HG02798 (cell line): ENCODE measurements at regions not wholly inside any gene's neighbourhood (a gene's known extent, or its start where the extent isn't known, plus 50 kb on each side); places are given as distances from the start of the nearest gene placed in this dataset.
A peak's percentile ranks its signal among the peaks of the same experiment; 100 is the strongest.
"Not testable (repeated sequence)": the region's sequence is repeated elsewhere in the genome, so short reads cannot be mapped to it uniquely, and the experiment has no call there.

ENCODE experiments used
- ATAC-seq: cut with Tn5 transposase; IDR thresholded peaks from one replicate; pipeline ENCODE4 v1.9.1; 2021; ENCODE audit warnings: mild to moderate bottlenecking; ENCODE audit not compliant: unreplicated experiment, poor library complexity

- ATAC-seq: peak; percentile 91
Observed at GRCh38 chr3:88882121-88882520, 225.3 kb upstream of the EPHA3 start.

- not testable (repeated sequence) for ATAC-seq
Observed at GRCh38 chr3:88886624-88887023, 220.8 kb upstream of the EPHA3 start.

- no peak for ATAC-seq
Observed at GRCh38 chr3:88896026-88896425, 211.4 kb upstream of the EPHA3 start.

GRCh38 chr3:88912294-88912877 is 195.0 kb upstream of the EPHA3 start:
- no peak for ATAC-seq

GRCh38 chr3:88918841-88919240 is 188.6 kb upstream of the EPHA3 start:
- no peak for ATAC-seq

GRCh38 chr3:88921986-88922385 is 185.4 kb upstream of the EPHA3 start:
- no peak for ATAC-seq

- no peak for ATAC-seq
Observed at GRCh38 chr3:88926221-88926620, 181.2 kb upstream of the EPHA3 start.

- no peak for ATAC-seq
Observed at GRCh38 chr3:88930611-88931010, 176.8 kb upstream of the EPHA3 start.

- no peak for ATAC-seq
Observed at GRCh38 chr3:88936831-88937230, 170.6 kb upstream of the EPHA3 start.

- ATAC-seq: no peak
Observed at GRCh38 chr3:88940296-88940695, 167.1 kb upstream of the EPHA3 start.

GRCh38 chr3:88947013-88947412 is 160.4 kb upstream of the EPHA3 start:
- ATAC-seq: no peak

- no peak for ATAC-seq
Observed at GRCh38 chr3:88954853-88955252, 152.6 kb upstream of the EPHA3 start.

GRCh38 chr3:88955274-88955673 is 152.1 kb upstream of the EPHA3 start:
- ATAC-seq: no peak

- no peak for ATAC-seq
Observed at GRCh38 chr3:88957711-88958439, 149.5 kb upstream of the EPHA3 start.

- no peak for ATAC-seq
Observed at GRCh38 chr3:88960019-88960418, 147.4 kb upstream of the EPHA3 start.

GRCh38 chr3:88963003-88963402 is 144.4 kb upstream of the EPHA3 start:
- no peak for ATAC-seq

GRCh38 chr3:88979760-88980159 is 127.7 kb upstream of the EPHA3 start:
- no peak for ATAC-seq

GRCh38 chr3:88983458-88983857 is 124.0 kb upstream of the EPHA3 start:
- no peak for ATAC-seq

GRCh38 chr3:88984256-88984655 is 123.2 kb upstream of the EPHA3 start:
- ATAC-seq: no peak

GRCh38 chr3:88984832-88985231 is 122.6 kb upstream of the EPHA3 start:
- no peak for ATAC-seq

- no peak for ATAC-seq
Observed at GRCh38 chr3:88985491-88985890, 121.9 kb upstream of the EPHA3 start.

- ATAC-seq: no peak
Observed at GRCh38 chr3:88986834-88987233, 120.6 kb upstream of the EPHA3 start.
